Fibroblast of skin of right quadriceps (primary cell): ENCODE measurements at regions not wholly inside any gene's neighbourhood (a gene's known extent, or its start where the extent isn't known, plus 50 kb on each side); places are given as distances from the start of the nearest gene placed in this dataset.
A peak's percentile ranks its signal among the peaks of the same experiment; 100 is the strongest.

Experiments used
- DNase-seq: peaks from one replicate; pipeline ENCODE4 v3.0.0-alpha.2; 2013

DNA sequence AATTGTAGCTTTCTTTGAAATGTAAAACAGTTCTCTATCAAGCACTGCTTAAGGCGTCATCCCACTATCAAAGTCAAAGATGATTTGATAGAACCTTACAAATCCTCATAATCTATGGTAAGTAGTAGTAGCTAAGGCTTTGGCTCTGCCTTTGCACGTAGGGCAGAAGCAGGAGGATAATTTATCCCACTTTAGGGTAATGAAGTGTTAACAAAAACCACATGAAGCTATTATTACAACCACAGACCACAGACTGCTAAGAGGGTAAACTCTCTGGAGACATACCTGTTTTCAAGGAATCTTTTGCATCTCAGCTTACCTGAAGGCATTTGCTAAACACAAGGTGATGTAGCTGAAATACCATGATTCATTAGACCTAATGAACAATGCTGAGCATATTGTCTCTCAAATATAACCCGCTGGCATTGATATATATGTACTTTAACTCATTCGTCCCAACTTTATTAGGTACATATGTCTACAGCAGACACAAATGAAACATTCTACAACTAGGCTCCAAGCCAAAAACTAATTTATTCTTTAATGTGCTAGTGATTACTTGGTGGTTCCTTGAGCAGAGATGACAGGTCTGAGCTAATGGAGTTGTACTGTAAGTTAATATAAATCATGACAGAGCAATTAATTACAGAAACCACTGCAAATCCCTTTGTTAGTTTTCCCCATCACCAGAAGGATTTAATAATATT, 368.8 kb downstream of the ETNK1 start:
- peak; percentile 53 for DNase-seq

DNA sequence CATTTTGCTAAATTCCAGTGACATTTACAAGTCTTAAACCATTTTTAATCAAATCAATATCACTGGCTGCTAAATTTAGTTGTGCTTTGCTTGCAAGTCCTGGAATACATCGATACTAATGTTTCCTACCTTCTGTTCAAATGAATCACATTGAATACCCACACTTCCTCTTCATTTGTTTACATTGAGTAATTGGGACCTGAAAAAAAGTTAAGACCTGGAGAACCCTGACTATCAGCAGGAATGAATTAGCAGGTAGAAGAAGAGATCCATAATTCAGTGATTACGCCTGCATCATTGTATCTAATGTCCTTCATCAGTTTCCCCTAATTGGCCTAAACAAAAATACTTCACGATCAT, 369.3 kb downstream of the ETNK1 start:
- no peak for DNase-seq

DNA sequence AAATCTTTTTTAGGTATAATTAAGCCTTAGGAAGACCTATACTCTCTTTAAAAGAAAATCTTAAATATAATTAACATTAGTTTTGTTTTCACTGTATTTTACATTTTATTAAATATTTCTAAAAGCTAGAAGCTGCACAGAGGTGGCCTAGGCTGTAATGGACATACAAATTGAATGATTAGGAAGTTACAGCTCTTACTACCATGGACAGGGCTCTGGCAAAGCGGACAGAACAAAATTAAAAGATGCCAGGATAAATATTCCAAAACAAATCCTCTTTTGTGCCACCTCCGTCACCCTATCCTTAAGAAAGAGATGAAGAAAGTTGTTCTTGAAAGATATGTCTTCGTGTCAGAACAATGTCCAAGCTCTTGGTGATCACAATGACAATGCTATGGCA, 376.5 kb downstream of the ETNK1 start:
- no peak for DNase-seq

DNA sequence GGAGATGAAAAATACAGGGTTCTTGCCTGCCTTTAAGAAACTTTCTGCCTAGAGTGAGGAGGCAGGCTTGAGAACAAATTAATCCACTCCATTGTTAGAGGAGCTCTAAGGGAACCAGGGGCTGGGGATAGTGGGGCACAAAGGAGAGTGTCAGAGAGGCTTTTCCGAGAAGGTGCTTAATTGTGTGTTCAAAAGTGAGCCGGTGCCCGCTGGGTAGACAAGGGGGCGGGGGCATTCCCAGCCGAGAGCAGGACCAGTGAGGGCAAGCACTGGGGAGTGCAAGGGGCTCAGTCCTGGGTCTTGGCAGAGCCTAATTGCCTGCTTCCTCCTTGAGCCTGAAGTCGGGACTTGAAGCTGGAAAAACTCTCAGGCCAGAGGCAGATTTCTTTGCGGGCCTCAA, 377.4 kb downstream of the ETNK1 start:
- DNase-seq: no peak

DNA sequence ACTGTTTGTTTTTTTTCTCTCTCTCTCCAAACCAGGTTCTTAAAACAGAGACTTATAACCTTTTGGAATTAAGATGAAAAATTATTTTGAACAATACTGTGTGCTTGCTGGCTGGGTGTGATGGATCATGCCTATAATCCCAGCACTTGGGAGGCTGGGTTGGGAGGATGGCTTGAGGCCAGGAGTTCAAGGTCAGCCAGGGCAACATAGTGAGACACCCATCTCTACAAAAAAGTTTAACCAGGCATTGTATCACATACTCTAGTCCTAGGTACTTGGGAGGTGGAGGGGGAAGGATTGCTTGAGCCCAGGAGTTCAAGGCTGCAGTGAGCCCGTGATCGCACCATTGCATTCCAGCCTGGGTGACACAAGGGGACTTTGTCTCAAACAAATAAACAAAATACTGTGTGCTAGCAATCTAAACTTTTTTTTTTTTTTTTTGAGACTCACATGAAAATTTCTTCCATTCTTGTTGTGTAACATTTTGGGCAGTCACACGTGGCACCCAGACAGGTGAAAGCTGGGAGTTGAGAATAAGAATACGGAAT, 379.6 kb downstream of the ETNK1 start:
- DNase-seq: no peak

DNA sequence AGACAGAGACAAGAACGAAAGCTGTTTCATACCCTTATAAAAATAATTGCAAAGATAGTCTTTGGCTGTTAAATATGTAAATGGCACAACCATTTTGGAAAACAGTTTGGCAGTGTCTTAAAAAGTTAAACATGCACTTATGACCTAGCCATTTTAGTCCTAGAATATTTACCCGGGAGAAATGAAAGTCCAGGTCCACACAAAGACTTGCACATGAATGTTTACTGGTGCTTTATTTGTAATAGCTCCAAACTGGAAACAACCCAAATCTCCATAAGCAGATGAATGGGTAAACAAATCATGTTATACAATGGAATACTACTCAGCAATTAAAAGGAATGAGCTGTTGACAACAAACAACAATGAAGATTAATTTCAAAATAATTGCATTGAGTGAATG, 380.4 kb downstream of the ETNK1 start:
- no peak for DNase-seq

DNA sequence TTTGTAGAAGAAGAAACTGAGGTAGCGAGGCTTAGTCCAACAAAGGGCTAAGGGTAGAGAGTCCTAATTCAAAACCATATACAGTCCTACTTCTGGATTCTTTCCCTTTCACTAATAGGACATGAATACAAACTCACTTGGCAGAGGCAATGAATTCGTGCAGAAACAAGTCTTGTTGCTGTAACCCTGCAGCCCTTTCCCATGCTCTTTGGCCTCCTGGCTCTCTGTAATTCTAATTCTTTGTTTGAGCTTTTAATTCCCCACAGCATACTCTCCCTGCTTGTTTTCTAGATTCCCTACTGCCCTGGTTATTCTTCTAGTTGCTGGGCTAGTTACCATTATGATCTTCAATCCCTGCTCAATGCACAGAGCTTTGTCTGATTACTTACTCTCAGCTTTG, 381.4 kb downstream of the ETNK1 start:
- DNase-seq: no peak

DNA sequence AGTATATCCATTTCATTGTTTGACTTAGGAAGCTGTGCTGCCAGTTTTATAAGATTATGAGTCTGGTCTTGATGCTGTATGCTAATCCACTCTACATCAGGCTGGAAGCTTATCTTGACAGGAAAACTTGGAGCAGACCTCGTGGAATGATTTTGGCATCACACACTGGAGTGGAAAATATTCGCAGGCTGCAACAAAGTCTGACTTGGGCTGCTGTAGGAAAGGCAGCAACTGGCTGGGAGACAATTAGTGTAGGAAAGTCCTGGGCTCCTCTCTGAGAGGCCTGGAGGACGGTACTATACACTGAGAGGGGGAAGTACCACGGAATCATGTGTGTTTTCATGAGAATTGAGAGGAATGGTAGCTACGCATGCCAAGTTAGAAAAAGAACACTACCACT, 383.7 kb downstream of the ETNK1 start:
- no peak for DNase-seq

DNA sequence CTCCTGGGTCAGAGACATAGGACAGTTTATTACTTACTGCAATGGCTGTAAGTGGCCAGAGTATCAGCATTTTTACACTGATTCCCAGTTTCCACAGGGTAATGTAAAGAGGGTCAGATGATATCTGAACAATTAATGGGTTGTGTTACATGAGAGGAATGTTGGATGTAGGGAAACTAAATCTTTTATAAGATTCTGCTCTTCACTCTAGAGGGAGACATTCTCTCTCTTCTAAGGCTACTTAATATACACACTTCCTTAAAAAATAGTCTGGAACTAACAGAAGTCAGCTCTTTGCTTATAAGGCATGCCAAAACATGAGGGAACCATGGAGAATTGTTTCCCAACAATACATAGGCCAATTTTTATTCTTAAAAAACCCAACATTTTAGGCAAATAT, 389.8 kb downstream of the ETNK1 start:
- DNase-seq: no peak

DNA sequence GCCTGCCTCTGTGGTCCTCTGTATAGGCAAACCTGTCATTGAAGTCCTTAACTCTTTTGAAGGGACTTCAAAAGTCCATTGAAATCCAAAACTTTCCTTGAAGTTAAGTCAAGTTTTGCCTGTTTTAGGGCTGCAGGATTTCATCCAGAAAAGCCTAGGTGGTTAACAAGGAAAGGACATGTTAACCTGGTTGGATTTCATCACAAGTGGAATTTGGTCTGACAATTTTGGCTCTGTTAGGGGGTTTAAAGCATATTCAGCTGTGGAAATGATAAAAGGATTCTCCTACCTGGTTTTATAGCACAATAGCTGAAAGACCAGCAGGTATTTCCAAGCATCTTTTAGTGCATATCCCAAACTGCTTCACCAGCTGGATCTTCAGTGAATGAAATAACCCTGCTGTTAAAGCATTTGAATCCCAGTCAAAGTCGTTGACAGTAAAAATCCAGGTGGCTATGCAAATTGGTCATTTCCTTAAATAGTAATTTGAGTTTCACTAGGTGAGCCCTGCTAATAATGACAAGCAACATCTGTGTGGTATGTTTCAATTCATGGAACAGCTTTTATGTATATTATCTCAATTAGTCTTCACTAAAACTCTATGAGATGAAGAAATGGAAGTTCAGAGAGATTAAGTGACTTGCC, 400.5 kb downstream of the ETNK1 start:
- no peak for DNase-seq

DNA sequence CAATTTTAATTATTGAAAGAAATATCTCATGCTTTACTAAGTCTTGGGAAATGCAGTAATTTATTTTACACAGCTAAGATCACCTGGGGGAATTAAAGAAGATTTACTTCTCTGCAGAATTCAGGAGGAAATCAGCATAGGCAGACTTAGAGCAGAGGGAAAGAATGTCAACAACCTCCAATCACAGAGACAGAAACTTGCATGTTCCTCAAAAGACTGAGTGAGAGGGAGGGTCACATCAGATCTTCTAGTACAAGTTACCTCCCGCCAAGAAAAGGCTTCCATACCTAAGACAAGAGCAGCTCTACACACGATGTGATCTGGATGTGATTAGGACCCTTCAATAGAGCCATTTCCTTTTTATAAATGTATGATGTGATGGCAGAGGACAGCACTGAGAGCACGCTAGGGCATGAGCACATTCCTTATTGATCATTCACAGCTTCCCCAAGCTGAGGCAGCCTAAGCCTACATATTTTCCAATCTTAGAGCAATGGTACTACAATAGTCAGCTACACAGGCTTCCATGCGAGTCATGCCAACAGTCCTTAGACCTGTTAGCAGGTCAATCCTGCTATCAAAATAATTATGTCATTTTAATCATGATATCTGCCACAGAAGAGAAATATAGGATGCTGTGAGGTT, 403.3 kb downstream of the ETNK1 start:
- no peak for DNase-seq

DNA sequence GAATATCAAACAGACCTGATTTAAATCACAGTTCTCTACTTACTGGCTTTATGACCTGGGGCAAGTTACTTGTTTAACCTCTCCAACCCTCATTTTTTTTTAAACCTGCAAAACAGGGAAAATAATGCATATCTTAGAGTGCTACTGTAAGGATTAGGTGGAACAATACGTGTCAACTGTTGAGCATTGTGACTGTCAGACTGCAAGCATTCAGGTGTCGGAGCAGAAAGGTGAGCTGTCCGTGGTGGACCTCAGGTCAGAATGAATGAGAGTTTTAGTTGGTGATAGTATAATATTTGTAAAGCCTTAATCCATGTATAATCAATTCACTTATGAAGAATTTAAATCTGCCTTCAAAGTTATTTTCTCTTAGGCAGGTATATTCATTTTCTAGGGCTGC, 404.2 kb downstream of the ETNK1 start:
- DNase-seq: no peak

DNA sequence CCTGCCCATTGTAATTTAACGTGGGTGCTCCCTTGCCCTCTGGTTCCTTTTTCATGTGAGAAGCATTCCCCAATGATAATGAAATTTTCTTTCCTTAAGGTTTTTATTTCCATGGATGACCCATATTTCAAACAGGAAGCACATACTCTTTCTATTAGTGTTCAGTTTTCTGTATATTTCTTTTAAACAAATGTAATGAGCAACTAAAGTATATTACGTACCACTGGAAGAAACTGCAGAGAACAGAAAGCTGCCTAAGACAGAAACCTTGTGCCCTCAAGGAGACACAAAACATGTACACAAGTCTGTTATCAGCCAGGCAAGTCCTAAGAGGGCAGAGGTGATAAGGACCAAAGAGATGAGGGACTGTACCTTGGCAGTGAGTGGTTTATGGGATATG, 414.9 kb downstream of the ETNK1 start:
- no peak for DNase-seq

DNA sequence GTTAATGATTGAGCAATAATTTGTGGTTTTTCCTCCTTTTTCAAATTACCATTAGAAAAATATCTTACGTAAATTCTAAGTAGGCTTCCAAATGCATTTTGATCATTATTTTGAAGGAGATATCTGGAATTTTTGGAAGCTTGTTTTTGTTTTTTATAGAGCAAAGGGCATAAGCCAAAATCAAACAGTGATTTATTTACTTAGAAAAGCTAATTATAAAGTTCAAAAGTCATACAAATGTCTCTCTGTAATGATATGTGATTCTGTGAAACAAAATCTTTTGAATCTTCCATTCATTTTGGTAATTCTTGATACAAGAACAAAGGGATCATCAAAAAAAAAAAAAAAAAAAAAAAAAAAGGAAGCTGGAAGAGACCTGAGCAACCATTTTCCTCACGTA, 416.8 kb downstream of the ETNK1 start:
- no peak for DNase-seq

DNA sequence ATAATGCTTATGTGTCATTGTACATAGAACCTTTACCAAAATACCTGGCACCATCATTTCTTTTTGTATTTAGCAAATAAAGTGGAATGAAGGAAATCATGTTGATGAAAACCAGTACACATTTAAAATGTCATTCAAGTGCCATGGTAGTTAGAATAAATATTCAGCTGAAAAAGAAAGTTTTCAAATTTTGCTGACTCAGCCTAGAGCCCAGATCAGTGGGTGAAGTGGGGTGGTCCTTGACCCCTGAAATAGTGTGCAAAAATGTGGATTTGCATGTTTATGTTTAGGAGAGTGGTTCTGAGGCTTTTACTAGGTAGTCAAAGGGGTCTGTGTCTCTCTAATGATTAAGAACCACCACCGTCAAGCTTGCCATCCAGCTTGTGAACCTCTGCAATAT, 418.7 kb downstream of the ETNK1 start:
- DNase-seq: no peak

DNA sequence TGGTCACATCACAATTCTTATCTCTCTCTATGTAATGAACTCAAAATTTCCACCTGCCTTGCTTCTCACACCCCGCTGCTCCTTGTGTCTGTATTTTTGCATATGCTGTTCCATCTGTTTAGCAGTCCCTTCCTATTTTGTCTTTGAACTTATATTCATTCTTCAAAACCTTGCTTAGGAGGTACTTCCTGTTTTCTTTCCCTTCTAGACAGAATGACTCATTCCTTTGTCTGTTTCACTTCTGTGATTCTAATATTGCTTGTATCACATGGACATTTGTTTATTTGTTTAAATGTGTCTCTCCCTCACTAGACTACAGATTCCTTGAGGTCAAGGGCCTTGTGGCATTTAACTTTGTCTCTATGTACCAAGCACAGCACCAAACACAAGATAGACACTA, 424.2 kb downstream of the ETNK1 start:
- DNase-seq: no peak

DNA sequence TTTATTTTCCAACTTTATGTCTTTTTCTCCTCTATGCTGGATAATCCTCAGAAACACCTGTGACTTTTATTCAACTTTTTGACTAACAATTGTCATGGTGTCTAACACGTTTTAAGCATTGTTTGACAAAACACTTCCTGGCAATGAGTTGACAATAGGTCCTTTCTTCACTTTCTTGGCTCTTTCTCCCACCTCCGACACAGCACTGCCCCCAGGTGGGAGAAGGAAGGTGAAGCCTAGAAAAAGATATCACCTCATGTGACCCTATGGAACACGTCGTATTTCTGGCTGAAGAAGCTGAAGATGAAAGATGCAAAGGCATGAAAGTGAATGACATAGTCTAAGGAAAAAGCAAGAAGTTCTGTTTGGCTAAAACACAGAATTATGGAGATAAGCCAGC, 430.0 kb downstream of the ETNK1 start:
- DNase-seq: peak; percentile 18

DNA sequence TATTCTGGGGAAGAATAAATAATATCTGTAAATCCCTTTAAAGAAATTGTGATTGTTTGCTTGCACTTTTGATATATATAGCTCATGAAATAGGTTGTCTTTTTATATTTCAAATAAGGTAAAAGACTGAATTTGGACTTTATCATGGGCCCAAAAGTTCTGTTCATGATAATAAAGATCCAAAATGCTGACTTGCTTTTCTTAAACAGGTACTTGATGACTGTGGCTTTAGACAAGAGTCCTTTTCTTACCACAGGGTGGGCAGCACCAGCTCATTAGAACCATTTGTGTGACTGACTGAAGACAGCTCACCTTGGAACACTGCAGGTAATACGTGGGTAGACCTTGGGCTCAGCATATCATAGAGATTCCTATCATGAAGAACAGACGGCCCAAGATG, 432.6 kb downstream of the ETNK1 start:
- no peak for DNase-seq

DNA sequence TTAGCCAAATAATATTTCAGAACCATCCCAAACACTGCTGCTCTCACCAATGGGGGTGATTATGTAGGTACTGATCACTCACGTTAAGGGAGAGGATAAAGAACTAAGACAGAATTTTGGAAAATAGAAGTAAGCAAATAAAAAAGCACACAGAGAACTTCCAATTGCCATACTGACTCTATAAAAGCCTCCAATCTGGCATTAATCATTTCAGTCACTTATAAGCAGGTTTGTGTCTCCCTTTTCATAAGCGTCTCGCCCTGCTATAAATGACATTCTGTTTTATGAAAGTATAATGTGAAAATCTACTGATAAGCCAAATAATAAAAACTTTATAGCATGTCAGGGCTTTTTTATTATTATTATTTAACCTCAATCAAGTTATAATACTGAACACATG, 435.2 kb downstream of the ETNK1 start:
- no peak for DNase-seq

DNA sequence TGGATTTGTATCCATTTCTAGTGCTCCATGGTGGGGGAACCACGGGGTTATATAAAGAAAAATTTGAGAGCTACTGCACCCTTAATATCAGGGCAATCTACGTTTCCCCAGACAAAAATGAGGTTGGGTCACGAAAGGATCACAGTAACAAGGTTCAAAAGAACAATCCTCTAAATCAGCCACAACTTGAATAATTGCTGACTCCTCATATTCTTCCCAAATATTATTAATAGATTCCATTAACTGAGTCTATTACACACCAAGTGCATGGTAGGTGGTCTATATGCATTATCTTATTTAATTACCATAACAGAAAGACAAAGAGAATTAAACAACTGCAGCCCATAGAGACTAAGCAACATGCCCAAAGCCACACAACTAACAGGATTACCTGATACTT, 438.2 kb downstream of the ETNK1 start:
- DNase-seq: no peak

DNA sequence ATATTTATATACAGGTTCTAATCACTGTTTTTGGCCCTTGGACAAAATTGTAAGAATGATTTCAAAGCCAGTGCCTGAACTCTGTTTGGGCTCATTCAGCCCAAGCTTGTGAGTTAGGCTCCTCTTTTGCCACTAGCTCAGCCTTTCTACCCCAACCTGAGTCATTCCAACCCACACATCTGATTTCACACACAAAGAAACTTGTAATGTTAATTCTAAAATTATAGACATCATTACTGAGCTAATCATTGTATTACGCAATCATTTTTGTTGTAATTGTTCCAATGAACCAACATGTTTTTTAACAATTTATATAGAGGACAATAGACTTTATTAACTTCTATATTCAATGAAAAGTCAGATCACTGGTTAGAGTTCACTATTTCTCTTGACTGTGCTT, 441.1 kb downstream of the ETNK1 start:
- DNase-seq: no peak

DNA sequence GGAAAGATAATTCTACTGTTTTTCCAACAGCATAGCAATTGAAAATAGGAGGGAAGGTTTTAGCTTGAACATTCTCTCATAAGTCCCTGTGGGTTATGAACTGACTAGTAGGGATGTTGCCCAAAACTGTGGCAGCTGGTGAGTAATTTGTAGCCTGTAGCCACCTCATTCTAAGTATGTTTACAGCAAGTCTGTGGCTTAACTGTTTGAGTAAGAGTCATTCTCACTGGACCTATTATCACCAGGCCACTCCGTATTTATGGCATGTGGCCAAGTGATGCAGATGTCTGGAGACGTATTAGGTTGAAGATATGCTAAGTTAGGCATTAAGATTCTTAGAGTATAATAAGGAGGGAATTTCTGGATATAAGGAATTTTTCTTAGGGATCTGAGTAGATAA, 458.3 kb downstream of the ETNK1 start:
- peak; percentile 67 for DNase-seq

DNA sequence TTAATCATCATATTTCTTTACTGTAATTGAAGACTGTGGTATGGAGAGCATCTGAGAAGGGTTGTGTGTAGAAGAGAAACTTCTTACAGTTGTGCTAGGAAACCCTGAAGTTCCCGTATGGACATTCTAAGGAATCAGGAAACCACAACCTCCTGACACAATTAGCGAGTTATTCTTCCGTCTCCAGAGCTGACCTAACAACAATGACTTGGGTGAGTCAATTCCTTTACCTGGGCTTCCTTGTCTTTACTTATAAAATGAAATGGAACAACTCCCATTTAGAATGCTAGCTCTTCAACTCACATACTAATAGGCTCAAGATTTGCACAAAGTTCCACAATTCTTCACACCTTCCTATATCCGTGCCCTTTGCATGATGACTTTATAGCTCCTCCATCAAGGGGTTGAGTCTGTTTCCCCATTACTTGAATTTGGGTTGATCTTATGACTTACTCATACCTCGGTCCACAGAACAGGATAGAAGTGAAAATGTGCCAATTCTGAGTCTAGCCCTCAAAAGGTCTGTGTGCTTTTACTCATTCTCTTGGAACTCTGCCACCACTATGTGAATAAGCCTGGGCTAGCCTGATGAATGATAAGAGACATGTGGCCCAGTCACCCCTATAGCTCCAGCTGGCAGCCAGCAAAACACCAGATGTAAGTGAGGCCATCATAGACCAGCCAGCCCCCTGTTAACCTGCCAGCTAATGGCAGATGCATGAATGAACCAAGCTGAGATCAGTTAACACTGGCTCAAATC, 459.4 kb downstream of the ETNK1 start:
- DNase-seq: peak; percentile 76

DNA sequence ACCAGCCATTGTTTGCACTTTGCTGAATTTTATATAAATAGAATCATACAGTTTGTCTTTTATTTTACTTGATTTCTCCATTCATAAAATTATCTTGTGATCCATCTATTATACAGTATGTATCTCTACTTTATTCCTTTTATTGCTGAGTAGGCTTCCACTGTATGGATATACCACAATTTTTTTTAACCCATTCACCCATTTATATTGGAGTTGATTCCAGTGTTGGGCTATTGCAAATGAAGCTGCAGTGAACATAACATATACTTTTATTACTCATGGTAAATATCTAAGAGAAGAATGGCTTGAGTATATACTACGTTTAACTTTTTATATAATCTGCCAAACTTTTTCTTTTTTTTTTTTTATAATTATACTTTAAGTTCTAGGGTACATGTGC, 463.6 kb downstream of the ETNK1 start:
- DNase-seq: no peak
